AG09319 (cell line): ENCODE measurements at regions not wholly inside any gene's neighbourhood (a gene's known extent, or its start where the extent isn't known, plus 50 kb on each side); places are given as distances from the start of the nearest gene placed in this dataset.

Experiments
- DNase-seq: peaks from one replicate; pipeline ENCODE4 v3.0.0-alpha.2; 2010; ENCODE audit warnings: low read depth; ENCODE audit errors: extremely low read depth
- TF ChIP-seq, protein P1 (sequence below): IDR thresholded peaks from 2 replicates; pipeline ENCODE4 v1.5.1; 2011; ENCODE audit warnings: low read depth, mild to moderate bottlenecking, inconsistent platforms, low read length, moderate library complexity

DNA sequence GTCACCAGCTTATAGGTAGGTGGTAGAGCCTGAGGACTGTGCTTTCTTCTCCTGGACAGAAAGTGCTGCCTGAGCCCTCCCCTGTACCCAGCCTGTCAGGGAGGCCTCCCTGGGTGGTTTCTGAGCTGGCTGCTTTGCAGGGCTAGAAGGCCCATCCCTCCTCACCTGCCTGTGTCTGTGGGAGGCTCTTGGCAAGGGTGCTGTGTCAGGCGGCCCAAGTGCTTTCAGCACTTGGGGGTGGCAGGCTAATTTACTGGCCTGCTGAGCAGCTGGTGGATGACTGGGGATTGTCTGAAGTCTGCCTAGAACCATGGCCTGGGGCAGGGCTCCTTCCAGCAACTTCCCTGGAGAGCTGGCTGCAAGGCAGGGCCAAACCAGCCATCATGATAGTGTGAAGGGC is 139.0 kb upstream of the NAV2 start:
- DNase-seq, result no peak
- TF ChIP-seq, protein P1, sequence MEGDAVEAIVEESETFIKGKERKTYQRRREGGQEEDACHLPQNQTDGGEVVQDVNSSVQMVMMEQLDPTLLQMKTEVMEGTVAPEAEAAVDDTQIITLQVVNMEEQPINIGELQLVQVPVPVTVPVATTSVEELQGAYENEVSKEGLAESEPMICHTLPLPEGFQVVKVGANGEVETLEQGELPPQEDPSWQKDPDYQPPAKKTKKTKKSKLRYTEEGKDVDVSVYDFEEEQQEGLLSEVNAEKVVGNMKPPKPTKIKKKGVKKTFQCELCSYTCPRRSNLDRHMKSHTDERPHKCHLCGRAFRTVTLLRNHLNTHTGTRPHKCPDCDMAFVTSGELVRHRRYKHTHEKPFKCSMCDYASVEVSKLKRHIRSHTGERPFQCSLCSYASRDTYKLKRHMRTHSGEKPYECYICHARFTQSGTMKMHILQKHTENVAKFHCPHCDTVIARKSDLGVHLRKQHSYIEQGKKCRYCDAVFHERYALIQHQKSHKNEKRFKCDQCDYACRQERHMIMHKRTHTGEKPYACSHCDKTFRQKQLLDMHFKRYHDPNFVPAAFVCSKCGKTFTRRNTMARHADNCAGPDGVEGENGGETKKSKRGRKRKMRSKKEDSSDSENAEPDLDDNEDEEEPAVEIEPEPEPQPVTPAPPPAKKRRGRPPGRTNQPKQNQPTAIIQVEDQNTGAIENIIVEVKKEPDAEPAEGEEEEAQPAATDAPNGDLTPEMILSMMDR, result no peak

DNA sequence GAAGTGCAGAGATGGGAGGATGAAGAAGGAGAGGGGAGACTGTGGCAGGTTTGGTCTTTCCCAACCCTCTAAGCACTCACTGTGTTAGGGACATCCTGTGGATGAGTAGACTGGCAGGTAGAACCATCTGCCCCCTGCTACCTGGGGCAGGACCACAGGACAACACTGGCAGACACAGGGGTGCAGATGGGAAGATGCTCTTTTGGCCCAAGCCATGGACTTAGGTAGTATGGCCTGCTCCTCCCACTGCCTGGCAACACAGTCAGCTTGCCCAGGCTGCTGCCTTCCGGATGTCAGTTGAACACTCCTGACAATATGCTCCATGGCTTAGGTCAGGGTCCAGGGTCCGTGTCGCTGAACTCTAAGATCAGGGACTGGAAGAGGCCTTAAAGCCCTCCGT is 140.7 kb upstream of the NAV2 start:
- no peak for DNase-seq
- TF ChIP-seq, protein P1, result no peak

DNA sequence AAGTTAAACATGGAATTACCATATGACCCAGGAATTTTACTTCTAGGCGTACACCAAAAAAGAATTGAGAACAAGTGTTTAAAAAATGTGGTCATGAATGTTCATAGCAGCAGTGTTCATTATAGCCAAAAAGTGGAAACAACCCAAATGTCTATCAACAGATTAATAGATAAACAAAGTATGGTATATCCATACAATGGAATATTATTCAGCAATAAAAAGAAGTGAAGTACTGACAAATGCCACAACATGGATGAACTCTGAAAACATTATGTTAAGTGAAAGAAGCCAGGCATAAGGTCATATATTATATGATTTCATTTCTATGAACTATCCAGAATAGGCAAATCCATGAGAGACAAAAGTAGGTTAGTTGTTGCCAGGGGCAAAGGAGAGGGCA is 141.7 kb upstream of the NAV2 start:
- TF ChIP-seq, protein P1, result no peak

DNA sequence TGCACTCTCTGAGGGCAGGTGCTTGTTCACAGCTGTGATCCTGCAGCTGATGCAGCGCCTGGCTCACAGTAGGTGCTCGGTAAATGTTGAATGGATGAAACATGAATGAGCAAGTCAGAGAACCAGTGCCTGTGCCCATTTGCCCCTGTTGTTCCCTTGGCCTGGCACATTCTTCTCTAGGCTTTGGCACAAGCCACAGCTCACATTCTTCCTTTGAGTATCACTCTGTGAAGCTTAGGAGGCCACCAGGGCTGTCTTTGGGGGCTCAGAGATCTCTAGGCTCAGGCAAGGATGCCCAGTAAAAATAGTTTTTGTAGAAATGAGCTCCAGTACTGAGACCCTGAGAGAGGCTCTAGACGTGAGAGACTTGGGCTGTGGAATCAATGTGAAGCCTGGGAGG is 144.6 kb upstream of the NAV2 start:
- DNase-seq, result no peak
- TF ChIP-seq, protein P1, result no peak

More for the DNA sequence above, 141.7 kb upstream of the NAV2 start:
- no peak for DNase-seq

DNA sequence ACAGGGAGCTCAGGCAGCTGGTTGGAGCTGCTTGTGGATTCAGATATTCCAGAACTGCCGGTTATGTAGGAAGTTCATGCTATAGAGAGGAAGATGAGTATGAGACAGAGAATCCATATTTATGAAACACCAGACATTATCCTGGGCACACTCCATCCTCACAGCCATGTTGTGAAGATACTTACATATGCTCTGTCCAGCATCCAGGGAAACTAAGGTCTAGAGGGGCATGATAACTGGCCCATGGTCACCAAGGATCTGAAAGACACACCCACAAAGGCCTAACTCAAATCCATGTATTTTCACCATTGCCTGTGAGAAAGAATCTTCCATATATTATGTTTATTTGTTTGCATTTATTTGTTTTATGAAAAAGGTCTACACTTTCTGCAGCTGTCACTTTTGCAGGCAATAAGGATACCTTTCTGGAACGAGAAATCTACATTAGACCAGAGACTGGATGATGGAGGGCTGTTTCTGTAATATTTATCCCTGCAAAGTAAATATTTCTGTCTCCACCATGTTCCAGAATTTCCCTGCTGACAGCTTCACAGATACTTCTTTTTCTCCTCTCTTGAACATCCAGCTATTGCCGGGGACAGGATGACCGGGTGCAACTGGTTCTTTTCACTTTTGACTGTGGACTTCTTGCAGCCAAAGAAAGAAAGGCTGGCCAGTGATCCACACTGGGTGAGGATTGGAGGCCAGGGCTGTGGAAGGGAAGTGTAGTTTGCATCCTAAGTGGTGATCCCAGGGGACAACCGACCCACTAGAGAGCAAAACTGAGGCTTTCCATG is 145.9 kb upstream of the NAV2 start:
- TF ChIP-seq, protein P1, result no peak
- no peak for DNase-seq

DNA sequence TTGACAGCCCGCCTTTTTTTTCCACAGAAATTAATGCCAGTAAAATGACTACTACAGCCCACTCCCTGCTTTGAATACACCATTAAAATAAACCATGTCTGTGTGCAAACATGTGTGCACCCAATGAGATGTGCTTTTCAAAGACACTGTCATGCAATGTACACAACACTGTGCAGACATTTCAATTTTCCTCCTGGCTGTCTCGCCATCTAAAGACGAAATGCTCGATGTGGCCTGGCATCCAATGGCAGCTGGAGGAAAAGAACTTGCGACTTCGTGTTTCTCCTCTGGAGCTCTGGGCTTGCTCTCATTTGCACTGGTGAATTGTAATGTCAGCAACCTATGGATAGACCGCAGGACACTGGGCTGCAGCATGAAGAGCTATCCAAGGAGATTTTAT is 147.0 kb upstream of the NAV2 start:
- DNase-seq, result no peak
- TF ChIP-seq, protein P1, result no peak

DNA sequence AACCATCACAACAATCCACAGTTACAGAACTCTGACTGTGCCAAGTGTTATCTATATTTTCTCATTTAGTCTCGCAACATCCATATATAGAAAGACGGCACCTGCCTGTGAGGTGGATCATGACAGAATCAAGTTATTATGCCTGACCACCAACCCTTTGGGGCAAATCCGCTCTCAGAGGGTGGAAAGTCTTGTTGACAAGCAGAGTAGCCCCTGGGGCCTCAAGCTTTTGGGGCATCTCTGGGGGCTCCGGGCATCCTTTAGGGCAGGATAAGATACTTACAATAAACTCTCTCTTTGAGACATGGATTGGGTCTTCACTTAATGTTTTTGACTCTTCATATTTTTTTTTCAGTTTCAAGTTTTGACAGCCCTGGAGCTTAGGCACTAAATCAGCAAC is 150.5 kb upstream of the NAV2 start:
- DNase-seq, result no peak
- TF ChIP-seq, protein P1, result no peak
